ENCODE measurements at regions not wholly inside any gene's neighbourhood (a gene's known extent, or its start where the extent isn't known, plus 50 kb on each side); places are given as distances from the start of the nearest gene placed in this dataset.

- TF ChIP-seq CTCF (IDR thresholded peaks at IDR 0.05 in 4 of 5, conservative IDR thresholded peaks at IDR 0.05 in 1 of 5) (no peak), POLR2A (IDR thresholded peaks at IDR 0.05) (no peak)
These were observed 122.5 kb upstream of the SPACA7 start for GRCh38 chr13:112253631-112254030.
